ENCODE measurements at regions not wholly inside any gene's neighbourhood (a gene's known extent, or its start where the extent isn't known, plus 50 kb on each side); places are given as distances from the start of the nearest gene placed in this dataset.

GRCh38 chr5:40376566-40376965 lies 303.1 kb upstream of the PTGER4 start:
- no peak for TF ChIP-seq CTCF (IDR thresholded peaks at IDR 0.05; ENCODE audit: low read length)
- no peak for TF ChIP-seq EZH2 (IDR thresholded peaks at IDR 0.05; ENCODE audit: borderline replicate concordance, low read length)
